Ureter (tissue), 1 donor: ENCODE measurements at regions not wholly inside any gene's neighbourhood (a gene's known extent, or its start where the extent isn't known, plus 50 kb on each side); places are given as distances from the start of the nearest gene placed in this dataset.
"Not testable (repeated sequence)": the region's sequence is repeated elsewhere in the genome, so short reads cannot be mapped to it uniquely, and the experiment has no call there.

Experiments
- DNase-seq: peaks from one replicate; pipeline ENCODE4 v3.0.0-alpha.2; 2020; ENCODE audit warnings: low spot score
- donor health status: DM: yes; HTN: yes; CAD: no.

DNA sequence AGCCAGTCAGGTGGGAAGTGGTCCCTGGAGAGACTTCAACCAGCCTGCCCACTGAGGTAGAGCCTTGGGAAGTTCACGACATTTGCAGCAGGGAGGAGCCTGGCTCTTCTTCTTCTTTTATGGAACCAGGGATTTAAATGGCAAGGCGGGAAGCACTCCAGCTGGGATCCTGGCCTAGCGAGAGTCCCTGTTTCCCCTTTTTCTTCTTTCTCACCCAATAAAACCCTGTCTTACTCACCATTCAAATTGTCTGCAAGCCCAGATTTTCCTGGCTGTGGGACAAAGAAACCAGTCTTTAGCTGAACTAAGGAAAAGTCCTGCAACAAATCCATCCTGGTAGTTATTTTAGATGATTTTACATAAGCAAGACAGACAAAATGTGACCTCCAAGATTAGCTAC is 503.7 kb downstream of the CDH10 start:
- DNase-seq = peak; percentile 44

DNA sequence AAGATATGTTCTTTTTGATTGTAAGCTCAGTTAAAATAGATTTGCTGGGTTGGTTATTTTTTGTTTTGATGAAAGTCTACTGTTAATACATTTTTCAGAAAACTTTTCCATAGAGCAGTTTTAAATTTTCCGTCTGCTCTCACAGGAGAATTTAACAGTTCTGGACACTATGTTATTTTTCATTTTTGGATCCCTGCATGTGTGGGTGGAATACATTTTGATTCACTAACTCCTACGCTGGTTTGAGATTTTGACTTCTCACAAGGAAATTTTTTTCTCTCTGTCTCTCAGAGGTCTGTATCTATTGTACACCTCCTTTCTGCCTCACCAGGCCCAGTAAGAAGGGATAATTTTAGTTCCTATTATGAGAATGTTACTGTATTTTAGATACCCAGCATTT is 502.4 kb downstream of the CDH10 start:
- no peak for DNase-seq

DNA sequence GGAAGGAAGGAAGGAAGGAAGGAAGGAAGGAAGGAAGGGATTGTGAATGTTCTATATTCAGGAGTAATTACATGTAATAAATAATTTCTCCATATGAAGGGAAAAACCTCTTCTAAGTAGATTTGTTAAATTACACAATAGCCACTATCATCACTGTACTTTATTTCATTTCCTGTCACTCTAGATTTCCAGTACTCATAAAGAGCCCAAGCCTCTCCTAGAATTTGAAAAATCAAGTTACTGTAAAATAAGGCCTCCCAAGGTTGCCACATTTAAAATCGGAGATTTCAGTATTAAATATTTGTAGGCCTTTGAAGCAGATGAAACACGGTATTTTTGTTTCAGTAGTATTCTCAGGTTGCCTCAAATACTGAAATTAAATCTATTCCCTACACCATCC is 499.0 kb downstream of the CDH10 start:
- DNase-seq = no peak

DNA sequence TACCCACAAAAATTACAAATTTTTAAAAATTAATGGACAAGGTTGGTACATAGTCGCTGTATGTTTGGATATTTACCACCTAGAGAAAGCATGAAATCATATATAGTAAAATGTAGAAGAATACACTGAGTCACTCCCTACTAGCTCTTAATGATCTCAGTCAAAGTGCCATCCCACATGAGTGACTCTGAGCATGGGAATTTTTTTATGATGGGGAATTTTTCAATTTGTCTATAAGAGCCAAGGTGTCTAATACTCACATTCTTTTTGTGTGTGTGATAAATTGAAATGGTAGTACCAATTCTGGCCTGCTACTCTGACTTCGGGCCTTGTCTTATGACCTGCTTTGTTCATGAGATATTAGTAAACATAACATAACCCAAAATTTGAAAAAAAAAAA is 483.2 kb downstream of the CDH10 start:
- DNase-seq = no peak

DNA sequence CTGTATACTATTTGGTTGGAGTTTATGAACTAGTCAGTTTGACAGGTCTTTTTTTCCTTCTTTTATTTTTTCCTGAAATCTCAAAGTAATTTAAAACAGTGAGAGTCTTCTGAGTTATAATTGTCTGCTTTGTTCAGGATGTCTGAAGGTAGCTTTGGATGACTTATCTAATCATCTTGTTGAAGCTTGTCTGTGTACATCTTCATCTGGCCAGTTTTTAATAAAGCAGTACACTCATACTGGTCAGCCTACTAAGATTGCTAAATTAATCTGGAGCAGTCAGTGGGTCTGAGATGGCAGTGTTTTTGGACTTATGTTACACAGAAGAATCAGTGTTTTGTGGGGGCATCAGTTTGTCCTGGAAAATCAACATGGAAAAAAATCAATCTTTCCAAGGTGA is 482.4 kb downstream of the CDH10 start:
- no peak for DNase-seq

DNA sequence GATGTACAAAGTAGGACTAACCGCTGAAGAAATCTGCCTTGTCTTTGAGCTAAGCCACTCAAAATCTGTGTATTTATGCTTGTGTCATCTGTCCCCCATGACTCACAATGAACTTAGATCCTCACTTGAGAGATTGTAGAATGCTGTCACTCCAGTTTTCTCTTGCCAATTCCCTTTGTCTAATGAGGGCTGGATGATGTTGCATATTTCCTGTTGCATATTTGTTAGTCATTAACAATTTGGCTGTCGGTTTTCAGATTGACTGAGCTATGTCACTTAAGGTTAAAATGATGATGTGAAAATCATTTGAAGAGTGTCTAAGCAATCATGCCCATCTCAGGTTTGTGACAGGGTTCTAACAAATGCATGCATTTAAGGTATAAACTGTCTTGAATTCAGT is 481.7 kb downstream of the CDH10 start:
- no peak for DNase-seq

DNA sequence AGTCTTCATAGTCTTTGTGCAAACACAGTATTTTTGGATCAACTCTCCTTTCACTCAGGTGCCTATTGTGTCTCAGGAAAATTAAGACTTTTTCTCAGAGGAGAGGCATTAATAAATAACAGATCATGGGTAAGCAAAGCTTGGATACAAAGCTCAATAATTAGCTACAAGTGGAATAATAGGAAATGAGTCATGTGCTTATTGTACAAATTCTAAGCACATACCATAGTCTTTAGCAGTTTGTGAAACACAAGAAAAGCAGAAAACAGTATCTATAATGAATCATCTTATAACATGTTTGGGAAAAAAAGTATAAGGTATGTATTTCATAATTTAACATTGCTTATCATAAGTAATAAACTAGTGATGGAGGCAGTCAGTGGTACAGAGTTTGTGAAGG is 477.0 kb downstream of the CDH10 start:
- no peak for DNase-seq

DNA sequence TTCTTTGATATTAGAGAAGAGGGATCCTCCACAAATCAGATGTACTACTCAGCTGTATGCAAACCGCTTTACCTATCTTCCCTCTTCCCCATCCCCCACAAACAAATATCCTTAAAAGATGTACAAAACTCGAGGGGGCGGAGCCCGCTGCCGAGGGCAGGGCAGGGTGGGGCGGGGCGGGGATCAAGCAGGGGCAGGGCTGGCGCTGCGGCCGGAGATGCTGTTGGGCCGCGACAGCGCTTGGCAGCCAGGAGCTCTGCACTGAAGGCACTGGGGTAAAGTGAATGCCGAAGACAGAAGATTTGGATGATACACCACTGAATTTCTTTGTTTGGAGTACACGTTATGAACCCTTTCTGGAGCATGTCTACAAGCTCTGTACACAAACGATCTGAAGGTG is 474.8 kb downstream of the CDH10 start:
- no peak for DNase-seq

DNA sequence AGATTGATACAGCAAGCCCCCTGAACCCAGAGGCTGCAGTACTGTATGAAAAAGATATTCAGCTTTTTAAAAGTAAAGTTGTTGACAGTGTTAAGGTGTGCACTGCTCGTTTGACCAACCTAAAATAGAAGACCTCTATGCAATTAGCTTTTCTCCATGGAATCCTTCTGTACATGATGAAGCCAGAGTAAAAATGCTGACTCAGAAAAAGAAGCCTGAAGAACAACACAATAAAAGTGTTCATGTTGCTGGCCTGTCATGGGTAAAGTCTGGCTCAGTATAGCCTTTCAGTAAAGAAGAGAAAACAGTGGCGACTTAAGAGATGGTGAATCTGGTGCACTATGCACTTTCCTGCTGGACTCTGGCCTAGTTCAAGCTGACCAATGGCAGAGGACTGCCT is 473.8 kb downstream of the CDH10 start:
- DNase-seq = not testable (repeated sequence)

DNA sequence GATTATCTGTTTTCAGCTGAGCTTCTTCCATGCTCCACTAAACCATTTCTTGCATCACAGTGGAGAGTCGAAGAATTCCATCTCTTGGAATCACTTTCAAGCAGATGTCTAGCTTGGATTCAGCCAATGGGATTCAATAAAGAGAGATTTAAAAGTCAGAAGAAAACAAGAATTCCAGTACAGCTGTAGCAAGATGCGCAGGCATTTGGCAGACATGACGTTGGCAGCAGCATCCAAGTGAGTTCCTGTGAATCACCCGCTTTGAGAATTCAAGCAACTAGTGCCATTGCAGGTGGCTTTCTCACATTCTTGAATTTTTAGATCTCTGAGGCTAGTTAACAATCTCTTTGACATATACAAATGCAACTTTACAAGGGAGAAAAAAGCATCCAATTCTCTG is 467.0 kb downstream of the CDH10 start:
- no peak for DNase-seq

DNA sequence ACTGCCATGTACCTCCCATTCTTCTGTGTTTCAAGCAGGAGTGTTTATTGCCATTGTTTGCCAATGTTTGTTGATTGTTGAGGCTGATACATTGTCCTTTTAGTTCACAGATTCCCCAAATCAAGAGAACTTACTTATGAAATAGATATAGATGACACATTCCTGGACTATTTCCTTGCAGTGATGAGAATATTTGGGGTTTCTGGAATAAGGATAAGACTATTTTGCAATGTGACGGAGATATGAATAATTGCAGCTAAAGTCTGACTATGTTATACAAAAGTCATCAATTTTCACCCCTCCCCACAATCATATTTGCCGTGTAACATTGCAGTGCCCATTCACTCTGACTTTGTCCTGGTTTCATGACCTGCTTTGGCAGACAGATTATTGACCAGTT is 460.8 kb downstream of the CDH10 start:
- no peak for DNase-seq

DNA sequence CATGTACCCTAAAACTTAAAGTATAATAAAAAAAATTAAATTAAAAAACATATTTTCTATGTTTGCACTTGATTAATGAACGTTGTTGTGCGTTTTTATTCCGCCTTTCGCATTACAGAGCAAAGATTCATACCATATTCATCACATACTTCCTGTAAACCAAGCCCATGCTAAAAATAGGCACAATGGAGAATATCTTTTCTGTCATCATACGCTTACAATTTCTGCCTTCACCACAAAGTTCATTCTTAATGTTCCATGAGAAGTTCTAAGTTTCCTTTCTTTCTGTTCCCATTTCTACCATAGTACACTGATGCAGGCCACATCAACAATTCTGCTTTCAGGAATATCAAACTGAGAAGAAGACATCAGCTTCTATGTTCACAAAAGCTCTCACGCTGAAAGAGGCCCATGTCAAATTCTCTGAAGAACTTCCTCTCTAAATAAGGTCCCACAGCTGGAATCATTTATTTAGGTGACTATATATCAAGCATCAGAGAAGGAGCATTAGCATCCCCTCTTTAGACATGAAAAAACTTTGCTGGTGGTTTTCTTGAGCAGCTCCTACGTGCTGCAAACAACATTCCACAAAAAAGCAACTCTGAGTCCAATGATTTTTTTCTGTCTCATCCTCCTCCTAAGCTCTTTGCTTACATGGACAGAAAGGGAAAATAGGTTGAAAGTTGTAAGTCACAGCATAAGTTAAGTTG is 456.4 kb downstream of the CDH10 start:
- no peak for DNase-seq

DNA sequence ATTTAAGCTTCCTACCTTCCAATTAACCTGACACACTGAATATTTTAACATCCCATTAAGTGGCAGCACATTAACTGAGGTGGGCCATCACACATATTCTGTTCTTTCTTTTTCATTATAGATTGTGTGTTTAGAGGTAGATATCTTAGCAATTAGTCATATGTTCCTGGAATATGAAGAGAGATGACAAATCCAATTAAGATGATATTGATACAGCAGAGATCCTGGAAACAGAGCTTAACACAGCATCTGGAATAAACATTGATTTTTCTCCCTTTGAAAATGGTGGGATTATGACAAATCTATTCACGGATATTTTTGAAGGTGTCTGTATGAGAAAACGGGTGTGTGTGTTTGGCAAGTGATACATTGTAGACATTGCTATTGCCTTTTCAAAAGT is 448.0 kb downstream of the CDH10 start:
- DNase-seq = no peak

DNA sequence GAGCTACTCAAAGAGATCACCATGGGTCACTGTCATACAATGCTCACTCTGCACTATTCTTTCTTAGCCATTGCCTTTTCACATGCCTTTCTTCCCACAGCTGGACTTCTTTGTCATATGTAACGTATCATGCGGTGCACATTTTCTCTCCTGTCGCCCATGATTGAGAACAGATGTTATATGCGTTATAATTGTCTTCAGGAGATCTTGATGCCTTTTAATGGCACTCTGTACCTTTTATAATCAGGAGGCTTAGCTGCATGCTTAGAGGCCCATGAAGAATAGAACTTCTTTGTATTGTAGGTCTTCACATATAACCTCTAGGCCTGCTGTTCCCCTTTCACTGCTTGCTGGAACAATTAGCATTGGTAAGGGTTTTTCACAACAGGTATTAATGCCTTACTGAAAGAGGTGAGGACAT is 436.1 kb downstream of the CDH10 start:
- DNase-seq = no peak

DNA sequence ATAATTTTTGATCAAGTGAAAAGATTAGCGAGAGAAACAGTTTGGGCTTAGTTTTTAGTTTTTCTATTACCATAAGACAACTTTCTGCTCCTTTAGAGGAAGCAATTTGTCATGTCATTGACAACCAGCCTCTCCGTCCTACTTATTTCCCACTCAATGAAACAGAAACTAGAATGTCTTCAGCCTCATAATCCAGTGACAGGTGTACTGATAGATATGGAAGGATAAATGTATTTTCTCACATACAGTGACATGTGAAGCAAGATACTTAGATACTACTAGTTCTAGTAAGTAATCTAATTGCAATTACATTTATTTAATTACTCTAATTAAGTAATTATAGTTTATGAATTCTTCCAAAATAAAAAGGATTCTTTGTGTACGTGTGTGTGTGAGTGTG is 429.7 kb downstream of the CDH10 start:
- DNase-seq = no peak

DNA sequence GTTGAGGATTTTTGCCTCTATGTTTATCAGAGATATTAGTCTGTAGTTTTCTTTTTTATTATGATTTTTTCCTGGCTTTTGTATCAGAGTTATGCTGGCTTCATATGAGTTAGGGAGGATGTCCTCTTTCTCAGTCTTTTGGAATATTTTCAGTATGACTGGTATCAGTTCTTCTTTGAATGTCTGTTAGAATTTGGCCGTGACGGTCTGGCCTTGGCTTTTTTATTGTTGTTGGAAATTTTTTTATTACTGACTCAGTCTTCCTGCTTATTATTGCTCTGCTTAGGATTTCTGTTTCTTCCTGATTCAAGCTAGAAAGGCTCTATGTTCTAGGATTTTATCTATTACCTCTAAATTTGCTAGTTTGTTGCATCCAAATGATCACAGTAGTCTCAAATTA is 421.9 kb downstream of the CDH10 start:
- no peak for DNase-seq

DNA sequence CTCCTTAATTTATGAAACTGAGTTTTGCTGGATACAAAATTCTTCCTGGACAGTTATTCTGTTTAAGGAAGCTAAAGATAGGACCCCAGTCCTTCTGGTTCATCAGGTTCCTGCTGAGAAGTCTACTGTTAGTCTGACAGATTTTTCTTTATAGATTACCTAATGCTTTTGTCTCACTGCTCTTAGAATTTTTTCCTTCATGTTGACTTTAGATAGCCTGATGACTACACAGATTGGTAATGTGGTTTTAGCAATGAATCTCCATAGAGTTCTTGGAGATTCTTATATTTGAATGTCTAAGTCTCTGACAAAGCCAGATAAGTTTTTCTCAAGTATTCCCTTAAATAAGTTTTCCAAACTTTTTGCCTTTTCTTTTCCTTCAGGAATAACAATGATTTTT is 419.7 kb downstream of the CDH10 start:
- DNase-seq = no peak

DNA sequence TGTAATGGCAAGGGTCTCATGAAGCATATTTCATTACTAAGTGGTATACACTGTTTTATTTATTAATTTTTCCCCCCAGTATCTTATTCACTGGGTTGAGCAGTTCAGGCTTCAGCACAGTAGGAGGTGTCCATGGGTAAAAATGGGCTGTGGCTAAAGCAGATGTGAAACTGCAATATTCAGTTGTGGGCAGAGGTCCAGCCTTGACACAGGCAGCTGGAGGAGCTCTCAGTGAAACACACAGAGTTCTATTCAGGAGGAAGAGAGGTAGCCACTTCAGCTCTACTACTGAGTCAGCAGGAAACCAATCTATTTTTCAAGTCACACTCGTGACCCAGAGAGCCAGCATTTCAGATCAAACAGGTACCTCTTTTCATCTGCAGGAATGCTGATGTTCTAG is 418.3 kb downstream of the CDH10 start:
- no peak for DNase-seq

DNA sequence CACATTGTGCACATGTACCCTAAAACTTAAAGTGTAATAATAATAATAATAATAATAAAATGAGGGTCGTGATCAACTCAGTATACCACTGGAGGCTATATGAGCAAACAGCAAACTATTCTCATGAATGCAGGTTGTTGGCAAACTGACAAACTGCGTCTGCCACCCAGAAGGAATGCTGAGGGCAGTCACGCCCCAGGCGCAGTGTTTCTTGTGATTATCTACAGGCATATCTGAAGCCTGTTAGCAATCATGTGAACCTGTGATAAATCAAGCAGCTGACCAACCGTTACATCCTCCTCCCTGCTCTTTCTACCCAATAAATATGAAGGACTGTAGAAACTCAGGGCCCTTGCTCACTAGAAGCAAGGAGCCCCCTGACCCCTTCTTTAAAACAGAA is 416.9 kb downstream of the CDH10 start:
- DNase-seq = not testable (repeated sequence)

DNA sequence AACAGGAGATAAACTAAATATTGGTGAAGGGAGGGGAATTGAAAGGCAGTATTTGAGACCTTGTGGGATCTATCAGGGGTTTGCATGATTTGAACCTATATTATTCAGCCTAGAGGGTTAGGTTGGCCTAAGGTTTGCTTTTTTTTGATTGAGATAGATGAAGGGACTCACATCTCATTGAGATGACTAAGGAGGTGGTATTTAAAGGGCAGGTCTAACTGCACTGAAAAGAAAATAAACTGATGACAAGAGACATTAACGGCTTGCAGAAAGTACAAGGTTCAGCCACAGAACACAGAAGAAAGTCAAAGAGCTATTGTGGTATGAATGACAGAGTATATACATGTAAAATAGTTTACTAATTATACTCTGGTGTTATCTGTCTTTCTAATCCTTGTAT is 412.7 kb downstream of the CDH10 start:
- no peak for DNase-seq

DNA sequence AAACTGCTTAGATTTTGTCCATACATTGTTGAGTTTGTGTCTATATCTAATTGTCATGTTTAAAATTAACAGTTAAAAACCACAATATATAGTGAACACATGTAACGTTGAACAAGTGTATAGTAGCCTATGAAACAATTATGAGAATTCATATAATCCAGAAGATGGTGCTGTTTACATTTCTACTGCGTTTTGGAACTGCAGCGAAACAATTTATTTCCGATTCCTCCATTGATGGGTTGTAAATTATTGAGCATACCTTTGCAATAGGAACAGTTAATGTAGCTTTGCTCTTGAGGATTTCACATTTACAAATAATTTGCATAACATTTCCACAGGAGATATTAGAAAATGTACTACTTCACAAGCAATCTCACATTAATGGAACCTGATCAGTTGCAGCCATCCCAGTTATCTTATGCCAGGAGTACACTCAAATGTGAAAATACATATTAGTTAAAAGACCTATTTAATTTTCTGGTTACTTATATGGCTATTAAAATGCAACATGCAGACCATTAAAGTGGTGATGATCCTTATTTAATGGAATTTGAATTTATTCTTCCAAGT is 411.8 kb downstream of the CDH10 start:
- no peak for DNase-seq

DNA sequence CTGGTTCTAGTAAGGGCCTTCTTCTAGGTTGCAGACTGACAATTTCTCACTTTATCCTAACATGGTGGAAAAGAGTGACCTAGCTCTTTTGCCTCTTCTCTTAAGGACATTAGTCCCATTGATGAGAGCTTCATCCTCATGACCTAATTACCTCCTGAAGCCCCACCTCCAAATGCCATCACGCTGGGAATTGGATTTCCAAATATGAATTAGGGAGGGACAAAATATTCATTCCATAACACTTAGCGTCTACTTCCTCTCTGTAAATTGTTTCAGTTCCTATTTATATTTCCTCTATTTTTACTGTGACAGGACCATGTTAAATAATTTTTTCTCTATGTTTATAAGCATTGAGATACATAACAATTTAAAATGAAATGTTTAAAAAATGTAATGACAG is 408.8 kb downstream of the CDH10 start:
- DNase-seq = no peak

DNA sequence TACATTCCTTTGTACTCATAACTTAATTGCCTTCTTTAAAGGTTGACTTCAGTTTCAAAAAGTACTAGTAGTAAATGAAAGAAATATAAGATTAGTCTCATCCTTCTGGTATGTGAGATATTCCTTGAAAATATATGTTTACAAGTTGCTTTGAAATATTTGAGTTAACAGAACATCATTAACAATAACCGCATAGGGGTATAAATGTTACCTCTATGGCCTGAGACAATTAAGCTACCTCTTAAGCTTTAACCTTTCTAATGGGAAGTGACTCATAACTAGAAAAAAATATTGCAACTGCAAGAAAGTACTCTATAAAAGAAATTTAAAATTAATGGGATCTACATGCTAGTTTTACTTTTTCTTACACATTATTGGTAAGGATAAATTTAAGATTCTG is 399.0 kb downstream of the CDH10 start:
- DNase-seq = no peak

DNA sequence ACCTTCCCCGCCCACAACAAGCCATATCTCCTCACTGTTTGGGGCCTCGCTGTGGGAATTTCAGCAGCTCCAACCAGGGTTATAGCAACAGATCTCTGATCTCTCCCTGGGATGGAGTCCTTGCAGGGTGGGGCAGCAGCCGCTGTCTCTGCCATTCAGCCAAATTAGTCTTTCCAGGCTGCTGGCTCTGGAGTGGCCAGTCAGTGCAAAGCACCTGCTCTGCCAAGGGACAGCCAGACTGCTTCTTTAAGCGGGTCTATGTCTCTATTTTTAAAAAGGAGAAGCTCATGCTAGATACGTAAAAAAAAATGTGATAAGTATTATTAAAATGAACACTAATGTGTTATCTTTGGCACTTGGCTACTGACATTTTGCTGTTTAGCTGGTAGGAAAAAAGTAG is 380.2 kb downstream of the CDH10 start:
- no peak for DNase-seq
